ENCODE measurements at regions not wholly inside any gene's neighbourhood (a gene's known extent, or its start where the extent isn't known, plus 50 kb on each side); places are given as distances from the start of the nearest gene placed in this dataset.
"Not testable (repeated sequence)": the region's sequence is repeated elsewhere in the genome, so short reads cannot be mapped to it uniquely, and the experiment has no call there.

DNA sequence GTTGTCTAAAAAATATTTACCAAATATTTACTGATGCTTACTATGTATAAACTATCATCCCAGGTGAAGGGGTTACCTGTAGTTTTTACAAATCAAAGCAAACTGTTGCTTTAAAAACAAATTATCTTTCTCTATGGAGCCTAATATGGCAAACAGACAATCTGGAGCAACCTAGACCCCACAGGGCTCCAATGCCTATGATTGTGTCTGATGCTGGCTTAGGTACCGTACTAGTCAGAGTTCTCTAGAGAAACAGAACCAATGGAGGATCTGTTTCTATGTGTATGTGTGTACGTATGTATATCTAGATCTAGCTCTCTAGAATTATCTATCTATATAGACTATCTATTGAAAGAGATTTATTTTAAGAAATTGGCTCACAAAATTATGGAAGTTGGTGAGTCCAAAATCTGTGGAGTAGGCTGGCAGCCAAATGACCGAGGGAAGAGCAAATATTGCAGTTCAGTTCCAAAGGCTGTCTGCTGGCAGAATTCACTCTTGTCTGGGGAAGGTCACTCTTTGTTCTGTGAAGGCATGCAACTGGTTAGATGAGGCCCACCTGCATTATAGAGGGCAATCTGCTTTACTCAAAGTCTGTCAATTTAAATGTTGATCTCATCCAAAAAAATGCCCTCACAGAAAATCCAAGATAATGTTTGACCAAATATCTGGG is 127.1 kb upstream of the ENPEP start:
- Mint-ChIP-seq H3K36me3 (ENCODE audit: low read depth) (no peaks in the 10 kb centered on the region), H3K4me1 (ENCODE audit: low read depth) (no peaks in the 10 kb centered on the region), H3K27me3 (peaks cover 3% of the 10 kb centered on the region), H3K4me3 (no peak overlapping the region), H3K9me3 (no peaks in the 10 kb centered on the region), H3K27ac (no peak overlapping the region)
- TF ChIP-seq, protein P1, sequence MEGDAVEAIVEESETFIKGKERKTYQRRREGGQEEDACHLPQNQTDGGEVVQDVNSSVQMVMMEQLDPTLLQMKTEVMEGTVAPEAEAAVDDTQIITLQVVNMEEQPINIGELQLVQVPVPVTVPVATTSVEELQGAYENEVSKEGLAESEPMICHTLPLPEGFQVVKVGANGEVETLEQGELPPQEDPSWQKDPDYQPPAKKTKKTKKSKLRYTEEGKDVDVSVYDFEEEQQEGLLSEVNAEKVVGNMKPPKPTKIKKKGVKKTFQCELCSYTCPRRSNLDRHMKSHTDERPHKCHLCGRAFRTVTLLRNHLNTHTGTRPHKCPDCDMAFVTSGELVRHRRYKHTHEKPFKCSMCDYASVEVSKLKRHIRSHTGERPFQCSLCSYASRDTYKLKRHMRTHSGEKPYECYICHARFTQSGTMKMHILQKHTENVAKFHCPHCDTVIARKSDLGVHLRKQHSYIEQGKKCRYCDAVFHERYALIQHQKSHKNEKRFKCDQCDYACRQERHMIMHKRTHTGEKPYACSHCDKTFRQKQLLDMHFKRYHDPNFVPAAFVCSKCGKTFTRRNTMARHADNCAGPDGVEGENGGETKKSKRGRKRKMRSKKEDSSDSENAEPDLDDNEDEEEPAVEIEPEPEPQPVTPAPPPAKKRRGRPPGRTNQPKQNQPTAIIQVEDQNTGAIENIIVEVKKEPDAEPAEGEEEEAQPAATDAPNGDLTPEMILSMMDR (IDR thresholded peaks at IDR 0.05): no peak
- ChIA-PET POLR2A (no interaction called here), CTCF (interaction anchor here (1.4 kb wide), 1 partner anchor 16 kb away, joined by 3 read pairs; no protein-coding TSS in a partner anchor)
- DNase-seq: no peak
- ATAC-seq: no peak
- intact Hi-C loops (cut with micrococcal nuclease): no loop called here

DNA sequence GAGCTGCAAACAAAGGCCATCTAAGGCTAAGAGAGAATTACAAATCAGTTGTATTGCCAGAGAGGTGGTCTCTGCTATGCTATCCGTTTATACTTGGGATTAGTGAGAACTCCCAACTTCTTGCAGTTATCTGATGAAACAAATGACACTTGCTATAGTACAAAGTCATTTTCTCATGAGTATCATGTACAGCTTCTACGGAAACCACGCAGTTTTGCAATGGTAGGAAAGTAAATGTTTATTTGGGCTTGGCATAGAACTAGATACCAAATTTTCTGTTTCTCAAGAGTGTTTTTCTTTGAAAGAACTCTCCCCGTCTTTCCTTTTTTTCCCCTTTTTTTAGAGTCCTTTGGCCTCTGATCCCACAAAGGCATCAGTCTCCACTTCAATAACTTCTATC is 128.2 kb upstream of the ENPEP start:
- CTCF ChIA-PET: no interaction called here
- no peaks in the 10 kb centered on the region for H3K36me3 Mint-ChIP-seq (ENCODE audit: low read depth)

DNA sequence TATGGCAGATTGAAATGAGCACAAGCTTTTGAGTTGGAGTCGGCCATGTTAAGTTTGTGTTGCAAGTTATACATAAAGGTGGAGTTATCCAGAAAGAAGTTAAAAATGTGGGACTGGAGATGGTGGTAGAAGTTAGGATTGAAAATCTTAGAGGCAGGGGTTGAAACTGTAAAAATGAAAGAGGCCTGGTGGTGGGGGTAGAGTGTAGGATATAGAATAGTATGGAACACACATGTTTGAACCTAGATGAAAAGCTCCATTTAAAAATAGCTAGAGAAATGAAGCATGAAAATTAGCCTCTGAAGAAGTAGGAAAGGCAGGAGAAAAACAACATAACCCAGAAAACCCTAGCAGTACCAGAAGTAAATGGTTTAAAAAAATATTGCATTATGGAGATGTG is 131.8 kb upstream of the ENPEP start:
- H3K27ac Mint-ChIP-seq: no peak overlapping the region
- no peak for ATAC-seq
- CTCF ChIA-PET: interaction anchor here (0.6 to 2.4 kb wide), 7 partner anchors 126 to 338 kb away, joined by 3 to 8 read pairs (median 3); no protein-coding TSS in a partner anchor
- H3K4me3 Mint-ChIP-seq: no peak overlapping the region
- no peaks in the 10 kb centered on the region for H3K9me3 Mint-ChIP-seq
- TF ChIP-seq, protein P1 (IDR thresholded peaks at IDR 0.05): no peak
- DNase-seq: no peak
- peaks cover 2% of the 10 kb centered on the region for H3K4me1 Mint-ChIP-seq (ENCODE audit: low read depth)
- peaks cover 16% of the 10 kb centered on the region for H3K27me3 Mint-ChIP-seq
- intact Hi-C loops (cut with micrococcal nuclease): no loop called here
- no peaks in the 10 kb centered on the region for H3K36me3 Mint-ChIP-seq (ENCODE audit: low read depth)
- POLR2A ChIA-PET: no interaction called here

More for the DNA sequence above, 128.2 kb upstream of the ENPEP start:
- intact Hi-C loops (cut with micrococcal nuclease): no loop called here
- ATAC-seq: no peak
- Mint-ChIP-seq H3K4me1 (ENCODE audit: low read depth) (no peaks in the 10 kb centered on the region), H3K27me3 (peaks cover 3% of the 10 kb centered on the region), H3K9me3 (no peaks in the 10 kb centered on the region), H3K27ac (no peak overlapping the region), H3K4me3 (no peak overlapping the region)
- TF ChIP-seq, protein P1 (IDR thresholded peaks at IDR 0.05): no peak
- DNase-seq: no peak
- POLR2A ChIA-PET: no interaction called here

DNA sequence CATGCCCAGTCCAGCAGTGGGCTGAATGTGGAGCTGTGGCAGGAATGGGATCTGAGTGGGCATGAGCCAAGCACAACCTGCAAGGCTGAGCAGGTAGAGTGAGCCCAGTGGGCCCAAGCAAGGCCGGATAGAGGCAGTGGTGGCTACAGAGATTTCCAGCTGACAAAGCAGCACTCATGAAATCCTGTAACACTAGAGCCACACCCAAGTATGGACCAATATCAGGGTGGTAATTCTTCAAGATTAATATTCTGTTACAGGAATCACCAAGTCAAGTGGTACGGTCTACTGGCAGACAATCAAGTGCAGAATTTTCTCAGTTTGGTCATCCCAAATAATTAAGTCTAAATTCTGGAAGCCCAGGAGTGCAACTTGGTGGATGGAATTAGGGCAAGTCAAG is 132.4 kb upstream of the ENPEP start:
- H3K9me3 Mint-ChIP-seq: no peaks in the 10 kb centered on the region
- ChIA-PET POLR2A (no interaction called here), CTCF (interaction anchor here (0.6 to 2.4 kb wide), 2 partner anchors 173 to 1676 kb away, joined by 3 to 7 read pairs; no protein-coding TSS in a partner anchor)
- no peak overlapping the region for H3K4me3 Mint-ChIP-seq
- DNase-seq: no peak
- intact Hi-C loops (cut with micrococcal nuclease): no loop called here
- no peak for ATAC-seq
- peaks cover 2% of the 10 kb centered on the region for H3K4me1 Mint-ChIP-seq (ENCODE audit: low read depth)
- TF ChIP-seq, protein P1 (IDR thresholded peaks at IDR 0.05): no peak
- H3K27ac Mint-ChIP-seq: no peak overlapping the region
- H3K27me3 Mint-ChIP-seq: peaks cover 18% of the 10 kb centered on the region
- no peaks in the 10 kb centered on the region for H3K36me3 Mint-ChIP-seq (ENCODE audit: low read depth)

DNA sequence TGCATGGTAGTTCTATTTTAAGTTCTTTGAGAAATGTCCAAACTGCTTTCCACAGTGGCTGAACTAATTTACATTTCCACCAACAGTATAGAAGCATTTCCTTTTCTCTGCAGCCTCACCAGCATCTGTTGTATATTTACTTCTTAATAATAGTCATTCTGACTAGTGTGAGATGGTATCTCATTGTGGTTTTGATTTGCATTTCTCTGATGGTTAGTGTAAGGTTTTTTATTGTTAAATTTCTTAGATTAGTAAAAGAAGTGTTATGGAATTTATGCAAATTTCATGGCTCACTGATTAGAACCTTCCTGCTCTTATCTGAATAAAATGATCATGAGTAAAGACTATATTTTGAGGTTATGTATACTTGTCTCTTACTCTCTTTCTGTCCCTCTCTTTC is 134.8 kb upstream of the ENPEP start:
- DNase-seq; H3K9me3 Mint-ChIP-seq; H3K36me3 Mint-ChIP-seq (ENCODE audit: low read depth); H3K4me1 Mint-ChIP-seq (ENCODE audit: low read depth); H3K27ac Mint-ChIP-seq; ATAC-seq; CTCF ChIA-PET; POLR2A ChIA-PET; intact Hi-C loops (cut with micrococcal nuclease); H3K4me3 Mint-ChIP-seq: not testable (repeated sequence)
- peaks cover 21% of the 10 kb centered on the region for H3K27me3 Mint-ChIP-seq
